ENCODE measurements at regions not wholly inside any gene's neighbourhood (a gene's known extent, or its start where the extent isn't known, plus 50 kb on each side); places are given as distances from the start of the nearest gene placed in this dataset.

DNA sequence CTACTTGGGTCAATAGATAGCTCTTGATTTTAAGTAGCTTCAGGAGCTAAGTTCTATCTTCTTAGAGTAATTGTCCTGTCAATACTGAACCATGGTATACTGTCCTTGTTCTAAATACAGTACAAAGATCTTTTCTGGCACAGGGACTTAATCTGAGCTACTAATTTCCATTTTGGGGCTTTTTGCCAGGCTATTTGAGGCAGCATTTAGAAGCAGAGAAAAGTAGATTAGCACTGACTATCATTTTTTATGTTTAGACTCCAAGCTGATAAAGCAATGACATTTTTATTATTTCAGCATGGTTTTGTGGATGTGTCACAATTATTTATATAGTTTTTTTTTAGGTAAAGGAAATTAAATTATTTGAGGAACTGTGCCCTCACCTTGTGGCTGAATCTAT is 163.2 kb downstream of the FAT3 start:
- TF ChIP-seq POLR2A (IDR thresholded peaks at IDR 0.05; ENCODE audit: low read length), result no peak
- no peak for TF ChIP-seq GATA1 (IDR thresholded peaks at IDR 0.05; ENCODE audit: low read depth, low read length)
